ENCODE measurements at regions not wholly inside any gene's neighbourhood (a gene's known extent, or its start where the extent isn't known, plus 50 kb on each side); places are given as distances from the start of the nearest gene placed in this dataset.

GRCh38 chr2:192809173-192809572, 614.4 kb upstream of the TMEFF2 start:
- H3K9me3 ChIP-seq (ENCODE audit: low read length), result no peaks in the 10 kb centered on the region
- H3K4me1 ChIP-seq (ENCODE audit: insufficient read depth, low read length, poor library complexity, severe bottlenecking), result no peaks in the 10 kb centered on the region
- no peaks in the 10 kb centered on the region for H4K20me1 ChIP-seq (ENCODE audit: insufficient read depth, low read length)
- H3K4me3 ChIP-seq (ENCODE audit: low read depth, low read length, poor library complexity, severe bottlenecking), result no peak overlapping the region
- BruUV-seq (replicated peaks), result no TSS peak
- TF ChIP-seq EZH2phosphoT487 (IDR thresholded peaks at IDR 0.05; ENCODE audit: borderline replicate concordance, low read depth, low read length) (no peak), CTCF (conservative IDR thresholded peaks at IDR 0.05; ENCODE audit: low read length) (no peak)
- intact Hi-C loops (cut with micrococcal nuclease; ENCODE audit: unreplicated experiment), result no loop called here
- ChIA-PET POLR2A (no interaction called here), CTCF (ENCODE audit: unreplicated experiment) (no interaction called here)
- H3K79me2 ChIP-seq (ENCODE audit: insufficient read depth, low read depth, low read length), result no peaks in the 10 kb centered on the region
- no peak overlapping the region for H3K4me2 ChIP-seq (ENCODE audit: low read length)
- H3K27ac ChIP-seq (ENCODE audit: low read depth, low read length, poor library complexity, severe bottlenecking), result no peak overlapping the region
- H3K9me2 ChIP-seq (ENCODE audit: insufficient read depth, low read length), result no peaks in the 10 kb centered on the region
- no peaks in the 10 kb centered on the region for H3K36me3 ChIP-seq (ENCODE audit: insufficient read depth, low read length)
- H2AFZ ChIP-seq (ENCODE audit: low read length), result no peak overlapping the region
- DNase-seq (ENCODE audit: low spot score), result no peak

GRCh38 chr2:192783643-192784042, 588.9 kb upstream of the TMEFF2 start:
- H3K9me3 ChIP-seq (ENCODE audit: low read length), result no peaks in the 10 kb centered on the region
- H2AFZ ChIP-seq (ENCODE audit: low read length), result no peak overlapping the region
- no peak for TF ChIP-seq CTCF (conservative IDR thresholded peaks at IDR 0.05; ENCODE audit: low read length)
- TF ChIP-seq EZH2phosphoT487 (IDR thresholded peaks at IDR 0.05; ENCODE audit: borderline replicate concordance, low read depth, low read length), result no peak
- no peaks in the 10 kb centered on the region for H3K79me2 ChIP-seq (ENCODE audit: insufficient read depth, low read depth, low read length)
- CTCF ChIA-PET (ENCODE audit: unreplicated experiment), result no interaction called here
- no peaks in the 10 kb centered on the region for H4K20me1 ChIP-seq (ENCODE audit: insufficient read depth, low read length)
- intact Hi-C loops (cut with micrococcal nuclease; ENCODE audit: unreplicated experiment), result no loop called here
- no peak for DNase-seq (ENCODE audit: low spot score)
- no peaks in the 10 kb centered on the region for H3K4me1 ChIP-seq (ENCODE audit: insufficient read depth, low read length, poor library complexity, severe bottlenecking)
- H3K36me3 ChIP-seq (ENCODE audit: insufficient read depth, low read length), result no peaks in the 10 kb centered on the region
- no peak overlapping the region for H3K4me2 ChIP-seq (ENCODE audit: low read length)
- POLR2A ChIA-PET, result no interaction called here
- BruUV-seq (replicated peaks), result no TSS peak
- H3K9me2 ChIP-seq (ENCODE audit: insufficient read depth, low read length), result no peaks in the 10 kb centered on the region
- no peak overlapping the region for H3K4me3 ChIP-seq (ENCODE audit: low read depth, low read length, poor library complexity, severe bottlenecking)
- H3K27ac ChIP-seq (ENCODE audit: low read depth, low read length, poor library complexity, severe bottlenecking), result no peak overlapping the region

- H3K4me3 ChIP-seq (ENCODE audit: low read depth, low read length, poor library complexity, severe bottlenecking), result no peak overlapping the region
- TF ChIP-seq CTCF (conservative IDR thresholded peaks at IDR 0.05; ENCODE audit: low read length), result no peak
- TF ChIP-seq EZH2phosphoT487 (IDR thresholded peaks at IDR 0.05; ENCODE audit: borderline replicate concordance, low read depth, low read length), result no peak
- H3K27ac ChIP-seq (ENCODE audit: low read depth, low read length, poor library complexity, severe bottlenecking), result no peak overlapping the region
- H3K4me1 ChIP-seq (ENCODE audit: insufficient read depth, low read length, poor library complexity, severe bottlenecking), result no peaks in the 10 kb centered on the region
- no peaks in the 10 kb centered on the region for H3K9me2 ChIP-seq (ENCODE audit: insufficient read depth, low read length)
- H4K20me1 ChIP-seq (ENCODE audit: insufficient read depth, low read length), result no peaks in the 10 kb centered on the region
- ChIA-PET POLR2A (no interaction called here), CTCF (ENCODE audit: unreplicated experiment) (no interaction called here)
- no peak overlapping the region for H2AFZ ChIP-seq (ENCODE audit: low read length)
- no peaks in the 10 kb centered on the region for H3K79me2 ChIP-seq (ENCODE audit: insufficient read depth, low read depth, low read length)
- no peak for DNase-seq (ENCODE audit: low spot score)
- no TSS peak for BruUV-seq (replicated peaks)
- intact Hi-C loops (cut with micrococcal nuclease; ENCODE audit: unreplicated experiment), result no loop called here
- no peak overlapping the region for H3K4me2 ChIP-seq (ENCODE audit: low read length)
- no peaks in the 10 kb centered on the region for H3K9me3 ChIP-seq (ENCODE audit: low read length)
- H3K36me3 ChIP-seq (ENCODE audit: insufficient read depth, low read length), result no peaks in the 10 kb centered on the region
Observed at GRCh38 chr2:192775459-192776262, 580.9 kb upstream of the TMEFF2 start.
